Activated T-helper 17 cell treated with anti-CD3 and anti-CD28 coated beads, Interleukin-2, amount 50 U/mL, for 72 hours (primary cell): ENCODE measurements at regions not wholly inside any gene's neighbourhood (a gene's known extent, or its start where the extent isn't known, plus 50 kb on each side); places are given as distances from the start of the nearest gene placed in this dataset.
"Not testable (repeated sequence)": the region's sequence is repeated elsewhere in the genome, so short reads cannot be mapped to it uniquely, and the experiment has no call there.

Source experiments
- ATAC-seq: fragments of 150-1000 bp; cut with Tn5 transposase; replicated peaks from 2 replicates; pipeline ENCODE4 v1.10.0; 2021; ENCODE audit warnings: mild to moderate bottlenecking, moderate library complexity
- H3K27ac Mint-ChIP-seq: one replicate; pipeline ENCODE4 v1.8.0; 2022; ENCODE audit warnings: mixed read lengths
- H3K27me3 Mint-ChIP-seq: one replicate; pipeline ENCODE4 v1.8.0; 2022; ENCODE audit warnings: mixed read lengths
- H3K36me3 Mint-ChIP-seq: one replicate; pipeline ENCODE4 v1.8.0; 2022; ENCODE audit warnings: low read depth, mild to moderate bottlenecking, mixed read lengths
- H3K4me1 Mint-ChIP-seq: one replicate; pipeline ENCODE4 v1.8.0; 2022; ENCODE audit warnings: mixed read lengths
- H3K4me3 Mint-ChIP-seq: one replicate; pipeline ENCODE4 v1.8.0; 2022; ENCODE audit warnings: mild to moderate bottlenecking, mixed read lengths
- H3K9me3 Mint-ChIP-seq: one replicate; pipeline ENCODE4 v1.8.0; 2022; ENCODE audit warnings: mixed read lengths

GRCh38 chr7:114364151-114364550 is 50.5 kb upstream of the FOXP2 start:
- Mint-ChIP-seq H3K27me3 (no peaks in the 10 kb centered on the region), H3K4me3 (no peak overlapping the region), H3K27ac (no peak overlapping the region), H3K9me3 (no peaks in the 10 kb centered on the region), H3K4me1 (no peaks in the 10 kb centered on the region), H3K36me3 (no peaks in the 10 kb centered on the region)
- ATAC-seq = no peak

- no peaks in the 10 kb centered on the region for H3K4me1 Mint-ChIP-seq
- no peak overlapping the region for H3K27ac Mint-ChIP-seq
- no peaks in the 10 kb centered on the region for H3K27me3 Mint-ChIP-seq
- H3K36me3 Mint-ChIP-seq = no peaks in the 10 kb centered on the region
- no peak overlapping the region for H3K4me3 Mint-ChIP-seq
- no peak for ATAC-seq
- H3K9me3 Mint-ChIP-seq = no peaks in the 10 kb centered on the region
Observed at GRCh38 chr7:114363292-114363691, 51.3 kb upstream of the FOXP2 start.

- H3K27ac Mint-ChIP-seq = no peak overlapping the region
- H3K4me1 Mint-ChIP-seq = no peaks in the 10 kb centered on the region
- H3K9me3 Mint-ChIP-seq = no peaks in the 10 kb centered on the region
- H3K4me3 Mint-ChIP-seq = no peak overlapping the region
- no peaks in the 10 kb centered on the region for H3K36me3 Mint-ChIP-seq
- ATAC-seq = no peak
- H3K27me3 Mint-ChIP-seq = no peaks in the 10 kb centered on the region
Observed at GRCh38 chr7:114358911-114359310, 55.7 kb upstream of the FOXP2 start.

GRCh38 chr7:114356133-114356532 is 58.5 kb upstream of the FOXP2 start:
- Mint-ChIP-seq H3K4me1 (no peaks in the 10 kb centered on the region), H3K27me3 (no peaks in the 10 kb centered on the region), H3K4me3 (no peak overlapping the region), H3K36me3 (no peaks in the 10 kb centered on the region), H3K9me3 (no peaks in the 10 kb centered on the region), H3K27ac (no peak overlapping the region)
- no peak for ATAC-seq

GRCh38 chr7:114354306-114354705 is 60.3 kb upstream of the FOXP2 start:
- H3K36me3 Mint-ChIP-seq = no peaks in the 10 kb centered on the region
- H3K9me3 Mint-ChIP-seq = no peaks in the 10 kb centered on the region
- H3K27ac Mint-ChIP-seq = no peak overlapping the region
- H3K4me1 Mint-ChIP-seq = no peaks in the 10 kb centered on the region
- H3K4me3 Mint-ChIP-seq = no peak overlapping the region
- ATAC-seq = no peak
- no peaks in the 10 kb centered on the region for H3K27me3 Mint-ChIP-seq

- Mint-ChIP-seq H3K27me3 (peaks cover 7% of the 10 kb centered on the region), H3K4me3 (no peak overlapping the region), H3K9me3 (no peaks in the 10 kb centered on the region), H3K36me3 (no peaks in the 10 kb centered on the region), H3K4me1 (no peaks in the 10 kb centered on the region), H3K27ac (no peak overlapping the region)
- no peak for ATAC-seq
Observed at GRCh38 chr7:114345494-114345893, 69.1 kb upstream of the FOXP2 start.

- Mint-ChIP-seq H3K4me1 (no peaks in the 10 kb centered on the region), H3K9me3 (no peaks in the 10 kb centered on the region), H3K36me3 (no peaks in the 10 kb centered on the region), H3K27ac (no peak overlapping the region), H3K27me3 (peaks cover 7% of the 10 kb centered on the region), H3K4me3 (no peak overlapping the region)
- no peak for ATAC-seq
Observed at GRCh38 chr7:114343949-114344708, 70.5 kb upstream of the FOXP2 start.

GRCh38 chr7:114342431-114343179 is 72.0 kb upstream of the FOXP2 start:
- no peak for ATAC-seq
- Mint-ChIP-seq H3K27me3 (peaks cover 3% of the 10 kb centered on the region), H3K4me1 (no peaks in the 10 kb centered on the region), H3K9me3 (no peaks in the 10 kb centered on the region), H3K27ac (no peak overlapping the region), H3K4me3 (no peak overlapping the region), H3K36me3 (no peaks in the 10 kb centered on the region)

GRCh38 chr7:114341648-114342047 is 73.0 kb upstream of the FOXP2 start:
- no peaks in the 10 kb centered on the region for H3K9me3 Mint-ChIP-seq
- no peak for ATAC-seq
- H3K4me1 Mint-ChIP-seq = no peaks in the 10 kb centered on the region
- H3K27me3 Mint-ChIP-seq = peaks cover 3% of the 10 kb centered on the region
- no peak overlapping the region for H3K4me3 Mint-ChIP-seq
- H3K27ac Mint-ChIP-seq = no peak overlapping the region
- H3K36me3 Mint-ChIP-seq = no peaks in the 10 kb centered on the region

- ATAC-seq = no peak
- H3K4me3 Mint-ChIP-seq = no peak overlapping the region
- peaks cover 4% of the 10 kb centered on the region for H3K27me3 Mint-ChIP-seq
- H3K27ac Mint-ChIP-seq = no peak overlapping the region
- H3K36me3 Mint-ChIP-seq = no peaks in the 10 kb centered on the region
- H3K9me3 Mint-ChIP-seq = no peaks in the 10 kb centered on the region
- H3K4me1 Mint-ChIP-seq = no peaks in the 10 kb centered on the region
Observed at GRCh38 chr7:114334989-114335388, 79.6 kb upstream of the FOXP2 start.

GRCh38 chr7:114329458-114329857 is 85.2 kb upstream of the FOXP2 start:
- not testable (repeated sequence) for ATAC-seq, H3K27me3 Mint-ChIP-seq, H3K4me1 Mint-ChIP-seq, H3K9me3 Mint-ChIP-seq, H3K4me3 Mint-ChIP-seq, H3K27ac Mint-ChIP-seq, H3K36me3 Mint-ChIP-seq

- no peak overlapping the region for H3K27ac Mint-ChIP-seq
- no peak for ATAC-seq
- no peak overlapping the region for H3K4me3 Mint-ChIP-seq
- no peaks in the 10 kb centered on the region for H3K4me1 Mint-ChIP-seq
- no peaks in the 10 kb centered on the region for H3K36me3 Mint-ChIP-seq
- peaks cover 3% of the 10 kb centered on the region for H3K27me3 Mint-ChIP-seq
- no peaks in the 10 kb centered on the region for H3K9me3 Mint-ChIP-seq
Observed at GRCh38 chr7:114317450-114318098, 97.0 kb upstream of the FOXP2 start.

- ATAC-seq = no peak
- no peaks in the 10 kb centered on the region for H3K36me3 Mint-ChIP-seq
- H3K4me3 Mint-ChIP-seq = no peak overlapping the region
- H3K4me1 Mint-ChIP-seq = peaks cover 5% of the 10 kb centered on the region
- no peaks in the 10 kb centered on the region for H3K9me3 Mint-ChIP-seq
- H3K27me3 Mint-ChIP-seq = peaks cover 6% of the 10 kb centered on the region
- H3K27ac Mint-ChIP-seq = no peak overlapping the region
Observed at GRCh38 chr7:114312649-114313048, 102.0 kb upstream of the FOXP2 start.

- H3K36me3 Mint-ChIP-seq = no peaks in the 10 kb centered on the region
- no peak for ATAC-seq
Observed at GRCh38 chr7:114310345-114311110, 104.1 kb upstream of the FOXP2 start.

More at GRCh38 chr7:114310345-114311110, 104.1 kb upstream of the FOXP2 start:
- H3K4me1 Mint-ChIP-seq = peaks cover 5% of the 10 kb centered on the region
- H3K4me3 Mint-ChIP-seq = no peak overlapping the region
- H3K27ac Mint-ChIP-seq = no peak overlapping the region
- H3K9me3 Mint-ChIP-seq = no peaks in the 10 kb centered on the region
- peaks cover 6% of the 10 kb centered on the region for H3K27me3 Mint-ChIP-seq
